HG03025 (cell line): ENCODE measurements at regions not wholly inside any gene's neighbourhood (a gene's known extent, or its start where the extent isn't known, plus 50 kb on each side); places are given as distances from the start of the nearest gene placed in this dataset.

Experiments used
- ATAC-seq: cut with Tn5 transposase; IDR thresholded peaks from one replicate; pipeline ENCODE4 v1.9.1; 2021; ENCODE audit warnings: mild to moderate bottlenecking, moderate library complexity; ENCODE audit not compliant: unreplicated experiment, low FRiP score

- ATAC-seq = no peak
These were observed 516.6 kb upstream of the ZEB2 start for GRCh38 chr2:145036421-145037011.

- ATAC-seq = no peak
These were observed 514.6 kb upstream of the ZEB2 start for GRCh38 chr2:145034511-145034910.

GRCh38 chr2:145033438-145033837 is 513.5 kb upstream of the ZEB2 start:
- no peak for ATAC-seq

- no peak for ATAC-seq
These were observed 512.9 kb upstream of the ZEB2 start for GRCh38 chr2:145032791-145033190.

- ATAC-seq = no peak
These were observed 510.0 kb upstream of the ZEB2 start for GRCh38 chr2:145029873-145030272.

- ATAC-seq = no peak
These were observed 509.2 kb upstream of the ZEB2 start for GRCh38 chr2:145029081-145029480.

GRCh38 chr2:145028101-145028920 is 508.4 kb upstream of the ZEB2 start:
- ATAC-seq = no peak

GRCh38 chr2:145026456-145027455 is 506.8 kb upstream of the ZEB2 start:
- no peak for ATAC-seq

GRCh38 chr2:145025382-145025781 is 505.5 kb upstream of the ZEB2 start:
- no peak for ATAC-seq

GRCh38 chr2:145023334-145023934 is 503.5 kb upstream of the ZEB2 start:
- ATAC-seq = no peak

- ATAC-seq = no peak
These were observed 502.9 kb upstream of the ZEB2 start for GRCh38 chr2:145022666-145023333.

- no peak for ATAC-seq
These were observed 502.2 kb upstream of the ZEB2 start for GRCh38 chr2:145021962-145022665.

GRCh38 chr2:145020694-145021093 is 500.8 kb upstream of the ZEB2 start:
- ATAC-seq = no peak

- no peak for ATAC-seq
These were observed 500.2 kb upstream of the ZEB2 start for GRCh38 chr2:145020139-145020538.

- ATAC-seq = no peak
These were observed 498.6 kb upstream of the ZEB2 start for GRCh38 chr2:145018502-145018901.

- ATAC-seq = no peak
These were observed 497.2 kb upstream of the ZEB2 start for GRCh38 chr2:145017149-145017548.

GRCh38 chr2:145016711-145017110 is 496.8 kb upstream of the ZEB2 start:
- ATAC-seq = no peak

- no peak for ATAC-seq
These were observed 495.6 kb upstream of the ZEB2 start for GRCh38 chr2:145015561-145015960.

- no peak for ATAC-seq
These were observed 492.9 kb upstream of the ZEB2 start for GRCh38 chr2:145012806-145013205.
